HepG2 (cell line): ENCODE measurements at regions not wholly inside any gene's neighbourhood (a gene's known extent, or its start where the extent isn't known, plus 50 kb on each side); places are given as distances from the start of the nearest gene placed in this dataset.

Source experiments
- ASH2L ChIP-seq: fragments of 300-600, 200-600 bp; sonication (generic); IDR thresholded peaks from 2 replicates; pipeline ENCODE4 v1.7.0; 2017; ENCODE audit warnings: low read depth, mild to moderate bottlenecking, moderate library complexity, mixed read lengths, low read length; ENCODE audit not compliant: insufficient read length
- ATF7-NPFF ChIP-seq: sonication (generic); formaldehyde crosslinking; IDR thresholded peaks from 2 replicates; pipeline ENCODE4 v1.8.1; 2023; ENCODE audit warnings: mild to moderate bottlenecking, low read depth, missing genetic modification reagents, moderate library complexity
- ESRRA ChIP-seq: sonication (generic); formaldehyde crosslinking; IDR thresholded peaks from 2 replicates; pipeline ENCODE4 v1.5.1; 2020; ENCODE audit warnings: mild to moderate bottlenecking, low read depth, missing genetic modification reagents
- HNF1A ChIP-seq, 2 experiments: sonication (generic) in 1 of 2; formaldehyde crosslinking in 1 of 2; IDR thresholded peaks; 2 replicates each; pipeline versions ENCODE4 v1.4.0 to v1.6.1; 2016 to 2020; ENCODE audit warnings: borderline replicate concordance in 1 of 2, low read depth in 1 of 2, mild to moderate bottlenecking in 1 of 2, missing genetic modification reagents in 1 of 2
- MAFK ChIP-seq, 2 experiments: IDR thresholded peaks in 1 of 2; conservative IDR thresholded peaks in 1 of 2; 2 replicates each; pipeline ENCODE4 v1.6.1; 2011; ENCODE audit warnings: improper control_type of control experiment in 2 of 2, low read length in 2 of 2
- NCOA2 ChIP-seq: sonication (generic); formaldehyde crosslinking; IDR thresholded peaks from 2 replicates; pipeline ENCODE4 v1.8.0; 2022; ENCODE audit warnings: inconsistent platforms
- NR2F1 ChIP-seq, 2 experiments: fragments of 450-650 bp in 1 of 2; formaldehyde crosslinking in 1 of 2; IDR thresholded peaks; 2 replicates each; pipeline versions ENCODE4 v1.5.0 to v1.6.1; 2016 to 2020; ENCODE audit warnings: mild to moderate bottlenecking in 1 of 2, missing compliant biosample characterization in 1 of 2, missing genetic modification reagents in 1 of 2, moderate library complexity in 1 of 2
- POLR2A ChIP-seq, 2 experiments: IDR thresholded peaks; 2 replicates each; pipeline ENCODE4 v1.6.1; 2011; ENCODE audit warnings: low read depth in 2 of 2, low read length in 2 of 2, mild to moderate bottlenecking in 1 of 2, moderate library complexity in 1 of 2; ENCODE audit not compliant: insufficient read depth in 1 of 2
- SIX1 ChIP-seq: sonication (generic); formaldehyde crosslinking; IDR thresholded peaks from 2 replicates; pipeline ENCODE4 v1.4.0; 2020; ENCODE audit warnings: missing genetic modification reagents, borderline replicate concordance
- SRSF9 ChIP-seq: fragments of 200-400 bp; formaldehyde crosslinking; IDR thresholded peaks from 2 replicates; pipeline ENCODE4 v1.6.1; 2018; ENCODE audit warnings: borderline replicate concordance, mild to moderate bottlenecking, low read depth, low read length; ENCODE audit not compliant: insufficient read depth, poor library complexity, severe bottlenecking
- YEATS2 ChIP-seq: sonication (generic); formaldehyde crosslinking; IDR thresholded peaks from 2 replicates; pipeline ENCODE4 v1.4.0; 2020; ENCODE audit warnings: missing genetic modification reagents, borderline replicate concordance
- ZSCAN9 ChIP-seq: IDR thresholded peaks from 2 replicates; pipeline ENCODE4 v1.6.1; 2016; ENCODE audit warnings: borderline replicate concordance
- TF ChIP-seq, protein P1 (sequence below): sonication (generic); formaldehyde crosslinking; conservative IDR thresholded peaks from 2 replicates; pipeline ENCODE4 v1.8.0; 2022; ENCODE audit warnings: missing genetic modification reagents
- TF ChIP-seq, protein P2 (sequence below), 2 experiments: fragments of 450-650 bp in 1 of 2; sonication (generic) in 1 of 2; formaldehyde crosslinking in 1 of 2; IDR thresholded peaks; 2 replicates each; pipeline versions ENCODE4 v1.6.1 to v1.8.0; 2016 to 2022; ENCODE audit warnings: antibody characterized with exemption in 1 of 2, mild to moderate bottlenecking in 1 of 2, missing genetic modification reagents in 1 of 2

GRCh38 chr2:62641410-62641843 is 64.1 kb upstream of the EHBP1 start (continued):
- TF ChIP-seq HNF1A (IDR thresholded peaks at IDR 0.05; ENCODE audit: low read depth) = no peak
- no peak for TF ChIP-seq HNF1A (CRISPR knock-in tag; IDR thresholded peaks at IDR 0.05; ENCODE audit: borderline replicate concordance)
- TF ChIP-seq ASH2L = peak; percentile 11
- TF ChIP-seq YEATS2 (CRISPR knock-in tag) = no peak
- no peak for TF ChIP-seq ATF7-NPFF
- no peak for TF ChIP-seq ESRRA (CRISPR knock-in tag)
- TF ChIP-seq, protein P1, sequence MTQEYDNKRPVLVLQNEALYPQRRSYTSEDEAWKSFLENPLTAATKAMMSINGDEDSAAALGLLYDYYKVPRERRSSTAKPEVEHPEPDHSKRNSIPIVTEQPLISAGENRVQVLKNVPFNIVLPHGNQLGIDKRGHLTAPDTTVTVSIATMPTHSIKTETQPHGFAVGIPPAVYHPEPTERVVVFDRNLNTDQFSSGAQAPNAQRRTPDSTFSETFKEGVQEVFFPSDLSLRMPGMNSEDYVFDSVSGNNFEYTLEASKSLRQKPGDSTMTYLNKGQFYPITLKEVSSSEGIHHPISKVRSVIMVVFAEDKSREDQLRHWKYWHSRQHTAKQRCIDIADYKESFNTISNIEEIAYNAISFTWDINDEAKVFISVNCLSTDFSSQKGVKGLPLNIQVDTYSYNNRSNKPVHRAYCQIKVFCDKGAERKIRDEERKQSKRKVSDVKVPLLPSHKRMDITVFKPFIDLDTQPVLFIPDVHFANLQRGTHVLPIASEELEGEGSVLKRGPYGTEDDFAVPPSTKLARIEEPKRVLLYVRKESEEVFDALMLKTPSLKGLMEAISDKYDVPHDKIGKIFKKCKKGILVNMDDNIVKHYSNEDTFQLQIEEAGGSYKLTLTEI = no peak
- peak; percentile 49; the same call in 1 of the 2 replicates for TF ChIP-seq NCOA2
- no peak for TF ChIP-seq NR2F1 (CRISPR knock-in tag; IDR thresholded peaks at IDR 0.05)
- no peak for TF ChIP-seq SRSF9
- TF ChIP-seq, protein P2, sequence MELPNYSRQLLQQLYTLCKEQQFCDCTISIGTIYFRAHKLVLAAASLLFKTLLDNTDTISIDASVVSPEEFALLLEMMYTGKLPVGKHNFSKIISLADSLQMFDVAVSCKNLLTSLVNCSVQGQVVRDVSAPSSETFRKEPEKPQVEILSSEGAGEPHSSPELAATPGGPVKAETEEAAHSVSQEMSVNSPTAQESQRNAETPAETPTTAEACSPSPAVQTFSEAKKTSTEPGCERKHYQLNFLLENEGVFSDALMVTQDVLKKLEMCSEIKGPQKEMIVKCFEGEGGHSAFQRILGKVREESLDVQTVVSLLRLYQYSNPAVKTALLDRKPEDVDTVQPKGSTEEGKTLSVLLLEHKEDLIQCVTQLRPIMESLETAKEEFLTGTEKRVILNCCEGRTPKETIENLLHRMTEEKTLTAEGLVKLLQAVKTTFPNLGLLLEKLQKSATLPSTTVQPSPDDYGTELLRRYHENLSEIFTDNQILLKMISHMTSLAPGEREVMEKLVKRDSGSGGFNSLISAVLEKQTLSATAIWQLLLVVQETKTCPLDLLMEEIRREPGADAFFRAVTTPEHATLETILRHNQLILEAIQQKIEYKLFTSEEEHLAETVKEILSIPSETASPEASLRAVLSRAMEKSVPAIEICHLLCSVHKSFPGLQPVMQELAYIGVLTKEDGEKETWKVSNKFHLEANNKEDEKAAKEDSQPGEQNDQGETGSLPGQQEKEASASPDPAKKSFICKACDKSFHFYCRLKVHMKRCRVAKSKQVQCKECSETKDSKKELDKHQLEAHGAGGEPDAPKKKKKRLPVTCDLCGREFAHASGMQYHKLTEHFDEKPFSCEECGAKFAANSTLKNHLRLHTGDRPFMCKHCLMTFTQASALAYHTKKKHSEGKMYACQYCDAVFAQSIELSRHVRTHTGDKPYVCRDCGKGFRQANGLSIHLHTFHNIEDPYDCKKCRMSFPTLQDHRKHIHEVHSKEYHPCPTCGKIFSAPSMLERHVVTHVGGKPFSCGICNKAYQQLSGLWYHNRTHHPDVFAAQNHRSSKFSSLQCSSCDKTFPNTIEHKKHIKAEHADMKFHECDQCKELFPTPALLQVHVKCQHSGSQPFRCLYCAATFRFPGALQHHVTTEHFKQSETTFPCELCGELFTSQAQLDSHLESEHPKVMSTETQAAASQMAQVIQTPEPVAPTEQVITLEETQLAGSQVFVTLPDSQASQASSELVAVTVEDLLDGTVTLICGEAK (IDR thresholded peaks at IDR 0.05) = no peak
- TF ChIP-seq, protein P2 (CRISPR knock-in tag; IDR thresholded peaks at IDR 0.05) = no peak
- TF ChIP-seq POLR2A (IDR thresholded peaks at IDR 0.05; ENCODE audit: insufficient read depth in 1 of 2, low read depth in 2 of 2, low read length in 2 of 2) = no peak
- no peak for TF ChIP-seq SIX1 (CRISPR knock-in tag)
- no peak for TF ChIP-seq ZSCAN9 (CRISPR knock-in tag)
- TF ChIP-seq MAFK (conservative IDR thresholded peaks at IDR 0.05 in 1 of 2, IDR thresholded peaks at IDR 0.05 in 1 of 2; ENCODE audit: low read length in 2 of 2) = peak; percentile 43 to 59; a peak in 3 of 4 replicates
